NCI-H2227 (cell line): ENCODE measurements at regions not wholly inside any gene's neighbourhood (a gene's known extent, or its start where the extent isn't known, plus 50 kb on each side); places are given as distances from the start of the nearest gene placed in this dataset.

Experiments used
- DNase-seq: peaks from one replicate; lab custom pipeline; 2025; ENCODE audit not compliant: unreplicated experiment; lab: John Stamatoyannopoulos, UW

- no peak for DNase-seq
These were observed 51.4 kb upstream of the CHMP2B start for GRCh38 chr3:87175732-87176131.

- no peak for DNase-seq
These were observed 53.3 kb upstream of the CHMP2B start for GRCh38 chr3:87173776-87174175.

GRCh38 chr3:87173071-87173470 is 54.0 kb upstream of the CHMP2B start:
- DNase-seq: no peak

- DNase-seq: peak; percentile 69
These were observed 59.3 kb upstream of the CHMP2B start for GRCh38 chr3:87167628-87168456.

GRCh38 chr3:87164245-87164644 is 62.9 kb upstream of the CHMP2B start:
- DNase-seq: no peak

GRCh38 chr3:87161851-87162250 is 65.3 kb upstream of the CHMP2B start:
- DNase-seq: no peak

GRCh38 chr3:87161417-87161816 is 65.7 kb upstream of the CHMP2B start:
- no peak for DNase-seq

GRCh38 chr3:87161013-87161412 is 66.1 kb upstream of the CHMP2B start:
- DNase-seq: no peak

- no peak for DNase-seq
These were observed 68.3 kb upstream of the CHMP2B start for GRCh38 chr3:87158823-87159222.

GRCh38 chr3:87148020-87148419 is 79.1 kb upstream of the CHMP2B start:
- DNase-seq: no peak

GRCh38 chr3:87147562-87147961 is 79.5 kb upstream of the CHMP2B start:
- DNase-seq: no peak

GRCh38 chr3:87145553-87145952 is 81.6 kb upstream of the CHMP2B start:
- DNase-seq: no peak

GRCh38 chr3:87136066-87136596 is 91.0 kb upstream of the CHMP2B start:
- DNase-seq: no peak

GRCh38 chr3:87135412-87135811 is 91.7 kb upstream of the CHMP2B start:
- no peak for DNase-seq

GRCh38 chr3:87132801-87133200 is 94.3 kb upstream of the CHMP2B start:
- DNase-seq: no peak

GRCh38 chr3:87128006-87128405 is 99.1 kb upstream of the CHMP2B start:
- no peak for DNase-seq

GRCh38 chr3:87127281-87127680 is 99.8 kb upstream of the CHMP2B start:
- no peak for DNase-seq

GRCh38 chr3:87126321-87126720 is 100.8 kb upstream of the CHMP2B start:
- DNase-seq: no peak

- DNase-seq: no peak
These were observed 102.0 kb upstream of the CHMP2B start for GRCh38 chr3:87125116-87125515.

GRCh38 chr3:87122766-87123165 is 104.3 kb upstream of the CHMP2B start:
- DNase-seq: no peak

GRCh38 chr3:87121856-87122255 is 105.3 kb upstream of the CHMP2B start:
- DNase-seq: no peak

- peak; percentile 2 for DNase-seq
These were observed 106.2 kb upstream of the CHMP2B start for GRCh38 chr3:87120881-87121280.

- no peak for DNase-seq
These were observed 106.9 kb upstream of the CHMP2B start for GRCh38 chr3:87120236-87120635.
